Heart left ventricle (tissue), 16 donors: ENCODE measurements at regions not wholly inside any gene's neighbourhood (a gene's known extent, or its start where the extent isn't known, plus 50 kb on each side); places are given as distances from the start of the nearest gene placed in this dataset.

Source experiments
- ATAC-seq, 4 donors: fragments of 200-7000 bp; cut with Tn5 transposase; one replicate each; pipeline ENCODE4 v1.9.1; 2020 to 2022; ENCODE audit warnings: moderate library complexity in 4 of 4, mild to moderate bottlenecking in 3 of 4, moderate number of reproducible peaks in 1 of 4
- DNase-seq, 5 donors: peaks; one replicate each; pipeline ENCODE4 v3.0.0-alpha.2; 2020
- H3K27ac ChIP-seq, 12 donors: fragments of 200-600 bp; sonication (generic) in 4 of 12; one replicate each; pipeline versions ENCODE4 v1.5.0 to v1.8.0; 2016 to 2022; ENCODE audit warnings: mild to moderate bottlenecking in 2 of 12
- H3K27me3 ChIP-seq, 9 donors: fragments of 200-600 bp; sonication (generic) in 2 of 9; one replicate each; pipeline versions ENCODE4 v1.5.1 to v1.8.0; 2016 to 2022; ENCODE audit warnings: mild to moderate bottlenecking in 3 of 9
- H3K36me3 ChIP-seq, 9 donors: fragments of 200-600 bp; sonication (generic) in 2 of 9; one replicate each; pipeline versions ENCODE4 v1.5.0 to v1.8.0; 2018 to 2022; ENCODE audit warnings: mild to moderate bottlenecking in 2 of 9
- H3K4me1 ChIP-seq, 12 donors: fragments of 200-600 bp; sonication (generic) in 4 of 12; one replicate each; pipeline versions ENCODE4 v1.5.0 to v1.8.0; 2016 to 2022; ENCODE audit warnings: mild to moderate bottlenecking in 3 of 12
- H3K4me3 ChIP-seq, 12 donors: fragments of 200-600 bp; sonication (generic) in 4 of 12; one replicate each; pipeline versions ENCODE4 v1.5.0 to v1.8.0; 2017 to 2022; ENCODE audit warnings: mild to moderate bottlenecking in 9 of 12, moderate library complexity in 4 of 12
- H3K9me3 ChIP-seq, 12 donors: fragments of 200-600 bp; sonication (generic) in 4 of 12; one replicate each; pipeline versions ENCODE4 v1.5.0 to v1.8.0; 2016 to 2022; ENCODE audit warnings: mild to moderate bottlenecking in 1 of 12
- CTCF ChIP-seq, 12 donors: fragments of 200-600 bp; sonication (generic) in 4 of 12; IDR thresholded peaks; one replicate each; pipeline versions ENCODE4 v1.5.0 to v1.8.0; 2018 to 2022; ENCODE audit warnings: antibody characterized with exemption in 12 of 12, mild to moderate bottlenecking in 5 of 12
- POLR2A ChIP-seq, 2 donors: fragments of 450-650 bp; IDR thresholded peaks; one replicate each; pipeline ENCODE4 v1.6.1; 2017; ENCODE audit warnings: antibody characterized with exemption in 2 of 2, mild to moderate bottlenecking in 2 of 2, moderate library complexity in 2 of 2
- WGBS, 4 donors: extraction: QIAGEN DNeasy Blood & Tissue Kit in 2 of 4; methylation state at CpG; one replicate each; pipeline versions ENCODE4 v1.1.5 to v1.1.7; 2013 to 2018; 5-methylcytosine and 5-hydroxymethylcytosine counted together
- intact Hi-C, 10 donors: fragments of 100-400 bp; cut with DNase I; formaldehyde crosslinking; loops; one replicate each; pipeline versions ENCODE4 v1.11.1 to v1.14.2; 2022
- donor health status: ischemic (EF 13 %, LVEDD 7.1; RV severe dilation, severe dysfunction).
- donor health status: healthy with polysubstance abuse.
- donor health status: DM: no; HTN: yes; CAD: no.
- donor health status: DM: no; HTN: no; CAD: no.
- donor health status: ischemic (EF 25% LVEDD 6.9; RV normal size, moderate dysfunction).
- donor health status: ischemic (EF 25% LVEDD 5.7; RV mildly dilated, moderate dysfunction).
- donor health status: healthy.
- donor health status: DM: yes; HTN: yes; CAD: no.
- donor health status: ischemic (EF 35%, LVEDD 5.7; RV mildly dilated, moderate dysfunction).
- donor health status: nonischemic (EF 11% LVEDD 7.7; RV severe dilation, severe dysfunction).
- donor health status: DM: yes; HTN: yes; CAD: no.
- donor health status: PGD.
- donor health status: ischemic (EF 29% LVEDD 5.4; RV normal size, mild dysfunction).
- donor health status: nonischemic (EF 23%, LVEDD 6.1; RV moderate dilation, normal function).

GRCh38 chr1:188247255-188247654 is 1418.5 kb downstream of the PLA2G4A start:
- no peaks in the 10 kb centered on the region for H3K36me3 ChIP-seq
- H3K4me3 ChIP-seq, result no peak overlapping the region
- H3K27me3 ChIP-seq, result no peaks in the 10 kb centered on the region
- intact Hi-C loops, result no loop called here
- TF ChIP-seq CTCF (IDR thresholded peaks at IDR 0.05) (no peak), POLR2A (IDR thresholded peaks at IDR 0.05) (no peak)
- H3K27ac ChIP-seq, result no peak overlapping the region
- 18 to 55% (median 41%) methylated on average over 1 of the region's 1 CpG for WGBS, 4 donors
- H3K4me1 ChIP-seq, result no peaks in the 10 kb centered on the region
- DNase-seq, result no peak
- no peaks in the 10 kb centered on the region for H3K9me3 ChIP-seq
- no peak for ATAC-seq

DNA sequence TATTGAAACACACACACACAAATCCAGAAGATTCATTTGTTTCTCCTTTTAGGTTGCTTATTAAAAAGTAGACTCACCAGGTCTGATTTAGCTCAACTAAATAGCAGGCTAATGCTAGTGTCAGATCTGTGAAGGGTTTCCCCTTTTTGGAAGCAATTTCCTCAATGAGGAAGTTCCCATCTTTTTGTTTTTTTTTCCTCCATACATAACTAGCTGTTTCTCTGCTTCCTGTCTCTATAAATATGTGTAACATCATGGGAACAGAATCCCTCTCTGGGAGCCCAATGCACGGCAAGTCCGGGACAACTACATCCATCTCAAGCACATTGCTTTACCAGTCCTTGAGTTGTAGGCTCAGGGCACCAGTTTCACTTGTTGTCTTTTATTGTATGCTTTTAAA is 1421.1 kb downstream of the PLA2G4A start:
- no peak for DNase-seq
- no peak overlapping the region for H3K4me3 ChIP-seq
- no peak for ATAC-seq
- 22 to 45% (median 28%) methylated on average over 2 of the region's 2 CpGs for WGBS, 4 donors
- no peaks in the 10 kb centered on the region for H3K36me3 ChIP-seq
- no peak overlapping the region for H3K27ac ChIP-seq
- intact Hi-C loops, result no loop called here
- no peaks in the 10 kb centered on the region for H3K27me3 ChIP-seq
- H3K4me1 ChIP-seq, result no peaks in the 10 kb centered on the region
- TF ChIP-seq CTCF (IDR thresholded peaks at IDR 0.05) (no peak), POLR2A (IDR thresholded peaks at IDR 0.05) (no peak)
- peaks cover 0 to 7% (median 0%) of the 10 kb centered on the region in 12 donors for H3K9me3 ChIP-seq

DNA sequence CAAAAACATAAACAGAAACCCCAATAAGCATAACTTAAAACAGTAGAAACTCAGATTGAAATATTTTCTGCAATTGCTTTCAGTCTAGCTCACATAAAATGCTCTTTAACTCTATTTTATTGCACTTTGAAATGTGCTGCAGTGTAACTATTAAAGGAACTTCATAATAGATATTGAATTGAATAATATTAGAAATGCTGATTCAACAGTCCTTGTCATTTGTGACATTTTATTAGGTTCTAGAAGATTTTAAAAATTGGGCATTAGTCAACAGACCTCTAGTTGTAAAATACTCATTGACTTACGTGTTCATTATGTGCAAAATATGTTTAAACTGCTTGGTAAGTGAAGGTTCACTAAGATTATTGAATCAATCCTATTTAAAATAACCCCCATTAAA is 1422.3 kb downstream of the PLA2G4A start:
- TF ChIP-seq POLR2A (IDR thresholded peaks at IDR 0.05), result no peak
- TF ChIP-seq CTCF (IDR thresholded peaks at IDR 0.05), result no peak
- ATAC-seq, result no peak
- Histone ChIP-seq H3K27ac (no peak overlapping the region), H3K4me3 (no peak overlapping the region), H3K4me1 (no peaks in the 10 kb centered on the region), H3K9me3 (peaks cover 0 to 15% (median 2%) of the 10 kb centered on the region in 12 donors), H3K27me3 (no peaks in the 10 kb centered on the region), H3K36me3 (no peaks in the 10 kb centered on the region)
- no peak for DNase-seq
- intact Hi-C loops, result no loop called here
- 93 to 95% (median 95%) methylated on average over 1 of the region's 1 CpG for WGBS, 4 donors

GRCh38 chr1:188261849-188262248 is 1433.1 kb downstream of the PLA2G4A start:
- TF ChIP-seq CTCF (IDR thresholded peaks at IDR 0.05) (no peak), POLR2A (IDR thresholded peaks at IDR 0.05) (no peak)
- H3K36me3 ChIP-seq, result no peaks in the 10 kb centered on the region
- no peak for DNase-seq
- no peak for ATAC-seq
- no peaks in the 10 kb centered on the region for H3K4me1 ChIP-seq
- intact Hi-C loops, result no loop called here
- H3K9me3 ChIP-seq, result peaks cover 0 to 26% (median 8%) of the 10 kb centered on the region in 12 donors
- H3K27ac ChIP-seq, result no peak overlapping the region
- 78 to 87% (median 86%) methylated on average over 4 of the region's 4 CpGs for WGBS, 4 donors
- H3K4me3 ChIP-seq, result no peak overlapping the region
- no peaks in the 10 kb centered on the region for H3K27me3 ChIP-seq
